SK-N-SH (cell line): ENCODE measurements at regions not wholly inside any gene's neighbourhood (a gene's known extent, or its start where the extent isn't known, plus 50 kb on each side); places are given as distances from the start of the nearest gene placed in this dataset.

Source experiments
- CTCF ChIA-PET: fragments of 300-600, 350-600 bp; formaldehyde crosslinking; extraction: SDS; loops from one replicate; lab custom pipeline; 2021; lab: Yijun Ruan, JAX
- POLR2A ChIA-PET: fragments of 350-600 bp; sonication (Branson Sonifier 250); formaldehyde crosslinking; extraction: SDS; loops from one replicate; lab custom pipeline; 2020; ENCODE audit warnings: antibody characterized with exemption, inconsistent platforms; lab: Yijun Ruan, JAX
- DNase-seq: peaks from one replicate; pipeline ENCODE4 v3.0.0; 2012
- H2AFZ ChIP-seq: fragments of 200-600 bp; sonication (generic); 2 replicates; pipeline ENCODE4 v1.8.1; 2016; ENCODE audit warnings: antibody characterized with exemption, mild to moderate bottlenecking, low read depth
- H3F3A ChIP-seq: fragments of 200-600 bp; sonication (generic); replicated peaks from 2 replicates; pipeline ENCODE3; 2016; ENCODE audit warnings: antibody characterized with exemption, mild to moderate bottlenecking; ENCODE audit not compliant: insufficient read depth
- H3K27ac ChIP-seq, 2 experiments: fragments of 200-500 bp in 1 of 2; fragments of 200-600 bp in 1 of 2; sonication (Bioruptor generic) in 1 of 2; sonication (generic), shearing (Covaris generic) in 1 of 2; 2 replicates each; pipeline versions ENCODE4 v1.5.1 to v1.6.1; 2014 to 2016; ENCODE audit warnings: low read depth in 2 of 2, inconsistent platforms in 1 of 2, low read length in 1 of 2, mild to moderate bottlenecking in 1 of 2, mixed read lengths in 1 of 2
- H3K27me3 ChIP-seq: fragments of 200-600 bp; sonication (generic), shearing (Covaris generic); 2 replicates; pipeline ENCODE4 v1.6.1; 2016; ENCODE audit warnings: mixed run types; ENCODE audit not compliant: insufficient read depth
- H3K36me3 ChIP-seq, 2 experiments: fragments of 200-500 bp in 1 of 2; fragments of 200-600 bp in 1 of 2; sonication (Bioruptor generic) in 1 of 2; sonication (generic) in 1 of 2; replicated peaks in 1 of 2; 2 replicates each; pipeline versions ENCODE3 to v1.5.1; 2014 to 2016; ENCODE audit warnings: low read length in 1 of 2, mild to moderate bottlenecking in 1 of 2; ENCODE audit not compliant: insufficient read depth in 2 of 2, control insufficient read depth in 1 of 2
- H3K4me1 ChIP-seq, 2 experiments: fragments of 200-500 bp in 1 of 2; fragments of 200-600 bp in 1 of 2; sonication (Bioruptor generic) in 1 of 2; sonication (generic), shearing (Covaris generic) in 1 of 2; 2 replicates each; pipeline versions ENCODE4 v1.5.1 to v1.6.1; 2014 to 2016; ENCODE audit warnings: low read depth in 1 of 2, low read length in 1 of 2, mixed run types in 1 of 2; ENCODE audit not compliant: insufficient read depth in 2 of 2, control insufficient read depth in 1 of 2
- H3K4me2 ChIP-seq: fragments of 200-600 bp; sonication (generic), shearing (Covaris generic); 2 replicates; pipeline ENCODE4 v1.6.1; 2017; ENCODE audit warnings: mixed run types
- H3K4me3 ChIP-seq, 2 experiments: fragments of 200-500 bp in 1 of 2; fragments of 200-600 bp in 1 of 2; sonication (Bioruptor generic) in 1 of 2; sonication (generic), shearing (Covaris generic) in 1 of 2; 2 replicates each; pipeline versions ENCODE4 v1.5.1 to v1.8.1; 2014 to 2016; ENCODE audit warnings: low read depth in 2 of 2, inconsistent platforms in 1 of 2, low read length in 1 of 2, mild to moderate bottlenecking in 1 of 2, mixed read lengths in 1 of 2, moderate library complexity in 1 of 2
- H3K79me2 ChIP-seq: fragments of 200-600 bp; sonication (generic); 2 replicates; pipeline ENCODE4 v1.8.1; 2017; ENCODE audit warnings: mild to moderate bottlenecking; ENCODE audit not compliant: insufficient read depth
- H3K9ac ChIP-seq: fragments of 200-600 bp; sonication (generic); 2 replicates; pipeline ENCODE4 v1.6.1; 2017; ENCODE audit warnings: mixed run types
- H3K9me2 ChIP-seq: fragments of 200-600 bp; sonication (generic); 2 replicates; pipeline ENCODE4 v1.6.1; 2017; ENCODE audit warnings: mixed run types
- H3K9me3 ChIP-seq: fragments of 200-600 bp; sonication (generic); 2 replicates; pipeline ENCODE4 v1.6.1; 2017; ENCODE audit warnings: mixed run types, mild to moderate bottlenecking, moderate library complexity
- H4K20me1 ChIP-seq: fragments of 200-600 bp; sonication (generic); 2 replicates; pipeline ENCODE4 v1.6.1; 2017; ENCODE audit warnings: mild to moderate bottlenecking, mixed run types; ENCODE audit not compliant: insufficient read depth
- CHD2 ChIP-seq: fragments of 150-350 bp; IDR thresholded peaks from 2 replicates; pipeline ENCODE4 v1.6.1; 2018; ENCODE audit warnings: low read length; ENCODE audit not compliant: partially characterized antibody
- FOXJ3 ChIP-seq: sonication (generic); formaldehyde crosslinking; IDR thresholded peaks from 2 replicates; pipeline ENCODE4 v1.5.1; 2020; ENCODE audit warnings: mild to moderate bottlenecking, missing genetic modification reagents
- MEF2A ChIP-seq: IDR thresholded peaks from 2 replicates; pipeline ENCODE4 v1.4.0; 2012; ENCODE audit warnings: low read depth, borderline replicate concordance
- POLR2AphosphoS5 ChIP-seq: IDR thresholded peaks from 2 replicates; pipeline ENCODE4 v1.6.1; 2012; ENCODE audit warnings: low read depth, low read length
- RCOR1 ChIP-seq: fragments of 150-350 bp; IDR thresholded peaks from 2 replicates; pipeline ENCODE4 v1.6.1; 2017; ENCODE audit warnings: antibody characterized with exemption, low read length
- RFX5 ChIP-seq: IDR thresholded peaks from 2 replicates; pipeline ENCODE4 v1.6.1; 2012; ENCODE audit warnings: mild to moderate bottlenecking, improper control_type of control experiment, low read length
- TEAD4 ChIP-seq: IDR thresholded peaks from 2 replicates; pipeline ENCODE4 v1.4.0; 2012; ENCODE audit warnings: mild to moderate bottlenecking, borderline replicate concordance; ENCODE audit not compliant: insufficient read depth
- YY1 ChIP-seq: IDR thresholded peaks from 2 replicates; pipeline ENCODE4 v1.4.0; 2012; ENCODE audit warnings: low read depth, mild to moderate bottlenecking
- WGBS: methylation state at CpG from one replicate; pipeline ENCODE4 v1.1.6; 2017; ENCODE audit warnings: low lambda C conversion rate; 5-methylcytosine and 5-hydroxymethylcytosine counted together
- TF ChIP-seq, protein P1 (sequence below): IDR thresholded peaks from 2 replicates; pipeline ENCODE4; 2012
- TF ChIP-seq, protein P2 (sequence below): fragments of 150-350 bp; IDR thresholded peaks from 2 replicates; pipeline ENCODE4 v1.6.1; 2017; ENCODE audit warnings: antibody characterized with exemption, low read length, low read depth, borderline replicate concordance
- TF ChIP-seq, protein P3 (sequence below): fragments of 200-600 bp; sonication (generic); IDR thresholded peaks from 2 replicates; pipeline ENCODE4 v1.6.1; 2017; ENCODE audit warnings: antibody characterized with exemption, mild to moderate bottlenecking, moderate library complexity

DNA sequence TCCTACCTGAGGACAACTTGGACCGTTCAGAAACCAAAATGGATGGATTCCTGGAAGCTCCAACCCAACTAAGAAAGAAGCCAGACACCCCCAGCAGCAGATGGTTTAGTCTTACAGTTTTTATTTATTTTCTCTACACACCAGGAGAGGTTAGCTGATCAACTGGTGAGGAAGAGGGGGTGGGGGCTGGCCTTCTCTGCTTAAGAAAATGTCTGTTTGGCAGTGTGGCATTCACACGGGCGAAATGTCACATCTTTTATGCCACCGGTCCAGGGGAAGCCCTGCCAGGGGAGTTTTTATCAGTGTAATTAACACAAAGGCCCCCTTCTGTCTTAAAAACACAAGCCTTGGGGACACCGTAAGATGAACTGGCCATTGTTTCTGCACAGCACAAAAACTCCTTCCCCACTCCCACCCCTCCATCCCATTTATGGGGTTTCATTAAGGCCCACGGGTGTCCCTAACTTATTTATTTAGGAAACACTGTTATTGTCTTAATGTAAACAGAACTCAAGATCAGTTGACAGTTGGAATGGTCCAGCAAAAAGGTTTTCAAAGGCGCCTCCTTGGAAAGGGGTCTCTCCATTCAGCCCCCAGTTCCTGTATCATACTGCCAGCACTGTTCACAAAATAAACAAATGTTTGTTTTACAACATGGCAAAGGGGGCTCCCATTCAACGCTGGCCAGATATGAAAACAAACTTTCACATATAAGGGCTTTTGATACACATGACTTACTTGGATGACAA, 217.0 kb downstream of the C1D start:
- WGBS, result 88% methylated on average over 8 of the region's 8 CpGs
- no peak overlapping the region for H3K9ac ChIP-seq

More for the DNA sequence above, 217.0 kb downstream of the C1D start:
- H3K4me3 ChIP-seq, result no peak overlapping the region
- no peaks in the 10 kb centered on the region for H3K27me3 ChIP-seq
- no peaks in the 10 kb centered on the region for H4K20me1 ChIP-seq
- H3K4me1 ChIP-seq, result peaks cover 5 to 19% of the 10 kb centered on the region in 2 experiments; a peak in 3 of 4 replicates
- H3K79me2 ChIP-seq, result no peaks in the 10 kb centered on the region
- peak overlapping the region; percentile 53; the same call in 1 of the 2 replicates for H3K4me2 ChIP-seq
- no peaks in the 10 kb centered on the region for H3F3A ChIP-seq
- ChIA-PET POLR2A (no interaction called here), CTCF (interaction anchor here (0.7 to 11.7 kb wide), 24 partner anchors 9 to 1413 kb away, joined by 3 to 150 read pairs (median 4); no protein-coding TSS in a partner anchor)
- no peak for DNase-seq
- peak overlapping the region; percentile 10 to 76; a peak in 3 of 4 replicates for H3K27ac ChIP-seq
- H3K9me2 ChIP-seq, result no peaks in the 10 kb centered on the region
- peak overlapping the region; percentile 82; the same call in 1 of the 2 replicates for H2AFZ ChIP-seq
- no peaks in the 10 kb centered on the region for H3K36me3 ChIP-seq
- TF ChIP-seq CHD2 (no peak), FOXJ3 (CRISPR knock-in tag) (no peak), RCOR1 (no peak), MEF2A (no peak), YY1 (no peak), TEAD4 (no peak), POLR2AphosphoS5 (no peak), RFX5 (no peak)
- TF ChIP-seq, protein P1, sequence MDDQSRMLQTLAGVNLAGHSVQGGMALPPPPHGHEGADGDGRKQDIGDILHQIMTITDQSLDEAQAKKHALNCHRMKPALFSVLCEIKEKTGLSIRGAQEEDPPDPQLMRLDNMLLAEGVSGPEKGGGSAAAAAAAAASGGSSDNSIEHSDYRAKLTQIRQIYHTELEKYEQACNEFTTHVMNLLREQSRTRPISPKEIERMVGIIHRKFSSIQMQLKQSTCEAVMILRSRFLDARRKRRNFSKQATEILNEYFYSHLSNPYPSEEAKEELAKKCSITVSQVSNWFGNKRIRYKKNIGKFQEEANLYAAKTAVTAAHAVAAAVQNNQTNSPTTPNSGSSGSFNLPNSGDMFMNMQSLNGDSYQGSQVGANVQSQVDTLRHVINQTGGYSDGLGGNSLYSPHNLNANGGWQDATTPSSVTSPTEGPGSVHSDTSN, result no peak
- TF ChIP-seq, protein P2, sequence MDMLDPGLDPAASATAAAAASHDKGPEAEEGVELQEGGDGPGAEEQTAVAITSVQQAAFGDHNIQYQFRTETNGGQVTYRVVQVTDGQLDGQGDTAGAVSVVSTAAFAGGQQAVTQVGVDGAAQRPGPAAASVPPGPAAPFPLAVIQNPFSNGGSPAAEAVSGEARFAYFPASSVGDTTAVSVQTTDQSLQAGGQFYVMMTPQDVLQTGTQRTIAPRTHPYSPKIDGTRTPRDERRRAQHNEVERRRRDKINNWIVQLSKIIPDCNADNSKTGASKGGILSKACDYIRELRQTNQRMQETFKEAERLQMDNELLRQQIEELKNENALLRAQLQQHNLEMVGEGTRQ, result no peak
- TF ChIP-seq, protein P3, sequence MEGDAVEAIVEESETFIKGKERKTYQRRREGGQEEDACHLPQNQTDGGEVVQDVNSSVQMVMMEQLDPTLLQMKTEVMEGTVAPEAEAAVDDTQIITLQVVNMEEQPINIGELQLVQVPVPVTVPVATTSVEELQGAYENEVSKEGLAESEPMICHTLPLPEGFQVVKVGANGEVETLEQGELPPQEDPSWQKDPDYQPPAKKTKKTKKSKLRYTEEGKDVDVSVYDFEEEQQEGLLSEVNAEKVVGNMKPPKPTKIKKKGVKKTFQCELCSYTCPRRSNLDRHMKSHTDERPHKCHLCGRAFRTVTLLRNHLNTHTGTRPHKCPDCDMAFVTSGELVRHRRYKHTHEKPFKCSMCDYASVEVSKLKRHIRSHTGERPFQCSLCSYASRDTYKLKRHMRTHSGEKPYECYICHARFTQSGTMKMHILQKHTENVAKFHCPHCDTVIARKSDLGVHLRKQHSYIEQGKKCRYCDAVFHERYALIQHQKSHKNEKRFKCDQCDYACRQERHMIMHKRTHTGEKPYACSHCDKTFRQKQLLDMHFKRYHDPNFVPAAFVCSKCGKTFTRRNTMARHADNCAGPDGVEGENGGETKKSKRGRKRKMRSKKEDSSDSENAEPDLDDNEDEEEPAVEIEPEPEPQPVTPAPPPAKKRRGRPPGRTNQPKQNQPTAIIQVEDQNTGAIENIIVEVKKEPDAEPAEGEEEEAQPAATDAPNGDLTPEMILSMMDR, result no peak
- H3K9me3 ChIP-seq, result no peaks in the 10 kb centered on the region
